Right ventricle myocardium inferior (tissue), 1 donor: ENCODE measurements at regions not wholly inside any gene's neighbourhood (a gene's known extent, or its start where the extent isn't known, plus 50 kb on each side); places are given as distances from the start of the nearest gene placed in this dataset.

Source experiments
- ATAC-seq: fragments of 200-7000 bp; cut with Tn5 transposase; one replicate; pipeline ENCODE4 v1.9.1; 2020; ENCODE audit warnings: mild to moderate bottlenecking, moderate library complexity
- DNase-seq: peaks from one replicate; pipeline ENCODE4 v3.0.0; 2021; ENCODE audit errors: missing footprints
- intact Hi-C: fragments of 100-400 bp; cut with DNase I; formaldehyde crosslinking; loops from one replicate; pipeline ENCODE4 v1.11.0; 2022
- donor health status: DM: no; HTN: yes; CAD: no; lungs with severe emphysema.

GRCh38 chr10:130485958-130486895 lies 350.0 kb downstream of the GLRX3 start:
- intact Hi-C loops, result no loop called here
- no peak for ATAC-seq
- DNase-seq, result no peak

- ATAC-seq, result no peak
- no peak for DNase-seq
- intact Hi-C loops, result no loop called here
Measured at GRCh38 chr10:130486906-130487305, 350.7 kb downstream of the GLRX3 start.

DNA sequence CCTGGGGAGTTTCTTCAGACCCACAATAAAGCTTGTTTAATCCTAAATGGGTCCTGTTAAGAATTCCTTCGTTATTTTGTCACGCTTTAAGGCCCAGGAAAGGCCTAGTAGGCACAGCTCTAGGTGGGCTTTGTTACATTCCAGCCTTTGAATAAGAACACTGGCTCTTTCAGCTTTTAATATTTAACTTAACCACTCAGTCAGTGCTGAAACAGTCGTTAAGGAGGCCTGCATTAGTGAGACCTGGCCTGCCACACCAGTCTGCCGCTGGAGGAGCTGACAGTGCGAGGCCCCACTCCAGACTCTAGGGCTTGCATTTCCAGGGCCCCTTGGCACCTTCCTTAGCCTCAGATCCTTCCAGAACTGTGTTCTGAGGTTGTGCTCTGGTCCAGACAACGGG lies 351.4 kb downstream of the GLRX3 start:
- ATAC-seq, result no peak
- no peak for DNase-seq
- intact Hi-C loops, result no loop called here

DNA sequence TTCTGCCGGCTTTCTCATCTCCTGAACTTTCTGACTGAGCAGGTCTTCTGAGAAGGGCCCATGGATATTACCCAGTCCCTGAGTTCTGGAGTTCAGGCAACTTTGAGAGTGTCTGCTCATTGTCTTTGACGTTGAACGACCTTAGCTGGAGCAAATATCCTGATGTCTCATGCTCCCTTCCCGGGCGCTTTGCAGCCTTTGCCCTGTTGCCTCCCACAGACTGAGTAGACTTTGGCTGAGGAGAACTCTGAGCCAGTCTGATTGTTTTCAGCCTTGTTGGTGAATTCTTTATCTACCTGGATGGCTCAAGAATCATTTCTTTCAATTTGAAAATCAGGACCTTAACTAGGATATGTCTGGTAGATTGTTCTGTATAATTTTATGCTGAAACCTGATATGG lies 353.7 kb downstream of the GLRX3 start:
- DNase-seq (no peak), ATAC-seq (no peak)
- intact Hi-C loops, result no loop called here

DNA sequence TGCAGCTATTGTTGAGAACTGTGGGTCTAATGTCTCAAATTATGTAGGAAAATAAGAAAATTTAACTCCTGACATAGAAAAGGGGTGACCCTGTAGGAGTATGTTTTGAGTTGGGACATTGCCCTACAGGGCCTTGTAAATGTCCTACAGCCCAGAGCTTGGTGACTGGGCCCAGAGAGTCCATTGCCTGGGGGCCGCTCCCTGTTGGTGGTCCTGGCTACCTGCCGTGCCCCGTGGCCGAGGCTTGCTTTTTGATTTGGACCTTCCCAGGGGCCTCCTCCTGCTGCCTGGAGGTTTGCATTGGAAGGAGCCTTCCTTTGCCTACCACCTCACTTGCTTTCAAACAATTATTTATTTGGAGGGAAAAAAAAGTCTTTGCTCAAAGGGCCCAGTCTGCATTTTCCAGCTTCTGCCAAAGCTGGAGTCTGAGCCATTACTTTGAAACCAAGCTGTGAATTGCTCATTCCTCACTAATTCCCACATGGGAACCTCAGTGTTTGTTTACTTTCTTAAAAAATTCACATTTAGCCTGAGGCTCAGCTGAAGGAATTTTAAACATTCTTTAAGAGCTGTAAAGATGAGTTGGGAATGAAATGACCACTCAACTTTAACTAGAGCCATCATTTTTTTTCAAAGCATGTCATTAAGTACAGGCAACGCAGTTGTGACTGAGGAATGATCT lies 355.0 kb downstream of the GLRX3 start:
- DNase-seq (no peak), ATAC-seq (no peak)
- intact Hi-C loops, result no loop called here

DNA sequence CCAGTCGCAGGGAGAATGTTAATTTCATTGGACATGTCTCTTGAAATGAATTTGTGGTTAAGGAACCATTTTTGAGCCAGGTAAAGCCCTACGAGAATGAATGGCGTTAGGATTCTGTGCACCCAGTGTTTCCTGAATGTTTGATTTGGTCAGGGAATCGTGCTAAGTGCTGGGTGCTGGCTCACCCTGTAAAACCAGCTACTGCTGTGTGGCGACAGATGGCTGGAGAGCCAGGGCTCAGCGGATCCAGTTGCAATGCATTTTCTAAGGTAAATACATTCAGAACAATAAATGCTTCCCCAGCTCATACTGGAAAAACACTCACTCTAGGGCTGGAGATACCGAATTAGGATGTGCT lies 355.5 kb downstream of the GLRX3 start:
- no peak for ATAC-seq

GRCh38 chr10:130492266-130492934 lies 356.2 kb downstream of the GLRX3 start:
- no peak for DNase-seq
- ATAC-seq, result no peak
- intact Hi-C loops, result no loop called here

More for the DNA sequence above, 355.5 kb downstream of the GLRX3 start:
- no peak for DNase-seq
- intact Hi-C loops, result no loop called here

DNA sequence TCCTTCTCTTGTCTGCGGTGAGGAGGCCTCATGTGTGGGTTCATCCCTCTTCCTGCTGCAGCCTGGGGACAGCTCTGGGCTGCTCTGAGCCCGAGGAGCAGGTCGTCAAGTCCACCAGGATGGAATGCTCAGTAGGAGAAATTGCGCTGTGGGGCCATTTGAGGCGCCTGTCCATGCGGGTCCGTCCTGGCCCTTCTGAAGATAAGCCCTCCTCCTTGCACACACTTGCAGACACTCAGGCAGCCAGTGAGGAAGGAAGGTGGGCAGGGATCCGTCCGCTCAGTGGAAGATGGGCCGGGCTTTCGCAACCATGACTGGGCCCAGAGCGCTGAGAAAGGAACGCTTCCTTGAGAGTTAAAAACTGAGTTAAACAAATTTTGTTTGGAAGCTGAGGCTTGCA lies 356.8 kb downstream of the GLRX3 start:
- DNase-seq (no peak), ATAC-seq (no peak)
- intact Hi-C loops, result no loop called here

DNA sequence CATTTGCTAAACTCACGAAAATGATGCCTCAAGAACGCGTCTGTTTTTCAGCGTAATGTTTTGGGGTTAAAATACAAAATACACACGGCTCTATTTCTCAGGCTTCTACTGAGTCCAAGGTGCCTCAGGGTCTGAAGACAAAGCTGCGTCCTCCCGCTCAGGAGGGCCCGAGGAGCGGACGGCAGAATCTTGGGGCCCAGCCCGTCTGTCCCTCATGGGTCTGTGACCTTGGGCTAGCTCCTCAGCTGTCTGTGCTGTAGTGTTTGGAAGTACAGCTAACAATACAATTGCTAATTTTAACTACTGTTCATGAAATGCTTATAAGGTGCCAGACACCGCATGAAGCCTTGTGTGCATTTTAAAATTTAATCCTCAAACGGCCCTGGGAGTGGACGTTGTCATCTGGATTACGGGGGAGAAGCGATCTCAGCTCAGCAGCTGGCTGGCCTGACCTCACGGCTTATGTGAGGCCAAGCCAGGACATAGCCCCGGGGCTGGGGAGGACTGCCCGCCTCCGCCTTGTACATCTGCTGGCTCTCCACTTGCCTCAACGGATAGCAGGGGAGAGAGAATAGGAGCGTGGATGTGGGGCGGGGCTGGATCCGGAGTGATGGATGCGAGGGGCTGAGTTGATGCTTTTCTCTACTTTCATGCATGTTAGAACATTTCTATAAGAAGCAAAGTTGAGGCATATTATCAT lies 357.4 kb downstream of the GLRX3 start:
- ATAC-seq (no peak), DNase-seq (no peak)
- intact Hi-C loops, result no loop called here

GRCh38 chr10:130495116-130495862 lies 359.1 kb downstream of the GLRX3 start:
- intact Hi-C loops, result no loop called here
- DNase-seq (no peak), ATAC-seq (no peak)

GRCh38 chr10:130495891-130496636 lies 359.9 kb downstream of the GLRX3 start:
- ATAC-seq (peak; percentile 60), DNase-seq (no peak)
- intact Hi-C loops, result no loop called here

- intact Hi-C loops, result no loop called here
- DNase-seq (no peak), ATAC-seq (no peak)
Measured at GRCh38 chr10:130497056-130498010, 361.1 kb downstream of the GLRX3 start.

DNA sequence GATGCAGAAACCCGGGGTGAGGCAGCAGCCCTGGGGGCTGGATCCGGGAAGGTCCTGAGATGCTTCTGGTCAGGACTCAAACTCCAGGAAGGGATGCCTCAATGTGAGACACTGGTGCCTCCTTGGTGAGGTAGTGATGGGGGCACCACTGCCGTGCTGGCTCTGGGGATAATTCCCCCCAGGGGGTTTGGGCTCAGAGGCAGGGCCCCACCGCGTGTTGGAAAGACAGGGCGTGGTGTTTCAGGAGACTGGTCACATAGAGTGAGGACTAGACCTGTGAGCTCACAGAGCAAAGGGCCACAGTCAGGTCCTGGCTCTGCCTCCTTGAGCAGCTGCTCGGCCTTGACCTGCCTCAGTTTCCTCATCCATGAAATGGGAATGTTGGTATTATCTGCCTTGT lies 361.9 kb downstream of the GLRX3 start:
- ATAC-seq, result no peak
- intact Hi-C loops, result no loop called here
- DNase-seq, result no peak

DNA sequence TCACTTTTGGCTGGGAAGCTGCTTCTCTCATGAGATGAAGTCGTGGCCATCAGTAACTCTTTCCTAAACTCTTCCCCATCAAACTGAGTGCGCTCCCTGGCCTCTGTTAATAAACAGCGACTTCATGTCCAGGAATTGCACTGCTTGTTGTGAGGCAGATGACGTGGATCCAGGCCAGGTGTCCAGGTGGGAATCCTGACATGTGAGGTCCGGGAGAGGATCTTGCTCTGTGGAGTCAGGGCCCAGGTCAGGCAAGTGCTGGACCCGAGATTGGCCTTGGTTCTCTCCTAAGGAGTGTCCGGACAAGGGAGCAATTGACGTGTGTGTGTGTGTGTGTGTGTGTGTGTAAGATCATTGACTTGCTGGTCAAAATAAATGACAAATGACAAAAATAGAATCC lies 362.7 kb downstream of the GLRX3 start:
- intact Hi-C loops, result no loop called here
- DNase-seq, result no peak
- no peak for ATAC-seq

DNA sequence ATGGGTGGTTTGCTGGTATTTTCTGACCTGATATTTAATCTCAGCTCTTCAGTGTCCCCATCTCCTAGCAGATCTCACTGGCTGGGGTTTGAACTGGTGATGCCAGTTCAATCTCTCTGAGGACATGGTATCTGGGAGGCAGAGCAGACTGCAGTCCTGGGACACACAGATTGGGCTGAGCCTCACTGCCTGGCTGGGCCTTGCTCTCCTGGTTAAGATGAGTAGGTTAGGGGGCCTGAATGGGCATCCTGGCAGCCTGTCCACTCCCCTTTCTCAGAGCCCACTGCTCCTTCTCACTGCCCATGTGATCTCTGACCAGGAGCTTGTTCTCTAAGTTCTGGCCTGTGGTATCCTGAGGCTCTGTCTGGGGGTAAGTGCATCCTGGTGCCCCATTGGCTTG lies 363.4 kb downstream of the GLRX3 start:
- ATAC-seq (no peak), DNase-seq (no peak)
- intact Hi-C loops, result no loop called here

DNA sequence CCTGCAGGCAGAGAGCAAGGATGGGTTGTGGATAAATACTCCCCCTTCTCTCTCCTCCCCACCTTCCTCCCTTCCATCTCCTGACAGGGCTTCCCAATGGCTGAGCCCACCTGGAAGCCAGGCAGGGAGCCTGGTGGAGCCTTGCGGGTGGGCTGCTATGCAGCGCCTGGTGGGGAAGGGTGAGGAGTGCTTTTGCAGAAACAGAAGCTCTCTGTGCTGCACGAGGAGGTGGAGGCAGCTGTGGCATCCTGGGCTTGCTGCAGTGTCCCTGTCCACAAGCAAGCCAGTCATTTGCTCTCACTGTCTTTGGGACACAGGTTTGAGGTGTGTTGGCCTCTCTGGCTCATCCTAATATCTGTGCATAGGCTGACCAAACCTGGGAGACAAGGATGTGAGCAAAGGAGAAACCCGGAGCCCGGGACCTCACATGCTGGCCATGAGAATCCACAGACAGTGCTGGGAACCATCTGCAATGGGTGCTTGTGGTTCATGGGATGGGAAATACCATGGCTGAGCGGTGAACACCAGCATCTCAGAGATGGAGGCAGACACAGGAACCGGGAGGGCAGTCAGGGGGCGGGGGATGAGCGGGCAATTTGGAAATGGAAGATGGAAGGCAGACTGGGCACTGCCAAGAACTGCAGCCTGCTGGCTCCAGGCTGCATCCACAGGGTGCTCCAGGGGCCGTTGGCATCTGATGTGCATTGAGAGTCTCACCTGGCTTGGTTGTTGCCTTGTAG lies 364.2 kb downstream of the GLRX3 start:
- ATAC-seq, result no peak
- no peak for DNase-seq
- intact Hi-C loops, result no loop called here
